ENCODE measurements at regions not wholly inside any gene's neighbourhood (a gene's known extent, or its start where the extent isn't known, plus 50 kb on each side); places are given as distances from the start of the nearest gene placed in this dataset.

- TF ChIP-seq ZNF114 (CRISPR knock-in tag; IDR thresholded peaks at IDR 0.05): no peak
- TF ChIP-seq CREB1 (CRISPR knock-in tag; IDR thresholded peaks at IDR 0.05; ENCODE audit: low read depth): no peak
- TF ChIP-seq JUNB (IDR thresholded peaks at IDR 0.05; ENCODE audit: unreplicated experiment): no peak
- no peak for TF ChIP-seq EZH2 (IDR thresholded peaks at IDR 0.05; ENCODE audit: low read depth, unreplicated experiment)
- TF ChIP-seq EZH2phosphoT487 (IDR thresholded peaks at IDR 0.05; ENCODE audit: unreplicated experiment): no peak
- no peak for TF ChIP-seq ETS1 (IDR thresholded peaks at IDR 0.05)
- Histone ChIP-seq H3K27ac (ENCODE audit: low read depth) (no peak overlapping the region), H4K20me1 (replicated peaks; ENCODE audit: insufficient read depth) (no peaks in the 10 kb centered on the region), H3K4me1 (ENCODE audit: insufficient read depth) (no peaks in the 10 kb centered on the region; the same call in 1 of the 2 replicates), H2AFZ (no peak overlapping the region), H3F3A (replicated peaks; ENCODE audit: low read depth) (no peaks in the 10 kb centered on the region), H3K27me3 (ENCODE audit: insufficient read depth) (no peaks in the 10 kb centered on the region), H3K79me2 (replicated peaks; ENCODE audit: insufficient read depth) (no peaks in the 10 kb centered on the region), H3K9me2 (ENCODE audit: insufficient read depth) (peaks cover 5% of the 10 kb centered on the region; the same call in 1 of the 2 replicates), H3K36me3 (ENCODE audit: insufficient read depth) (no peaks in the 10 kb centered on the region), H3K4me2 (no peak overlapping the region), H3K4me3 (no peak overlapping the region)
- no peaks in the 10 kb centered on the region for H3K27me3 Mint-ChIP-seq (ENCODE audit: insufficient read depth, low read depth, poor library complexity)
- ATAC-seq (no peak), DNase-seq (ENCODE audit: low spot score) (no peak)
- H3K4me1 Mint-ChIP-seq: peaks cover 18% of the 10 kb centered on the region; the same call in 2 of the 3 replicates
- no peaks in the 10 kb centered on the region for H3K9me3 Mint-ChIP-seq
- no peaks in the 10 kb centered on the region for H3K36me3 Mint-ChIP-seq (ENCODE audit: low read depth)
- H3K27ac Mint-ChIP-seq: no peak overlapping the region
- no peak overlapping the region for H3K4me3 Mint-ChIP-seq
Measured at GRCh38 chr17:27981978-27982377, 60.5 kb upstream of the NLK start.

GRCh38 chr17:27982688-27983087, 59.8 kb upstream of the NLK start:
- TF ChIP-seq ZNF114 (CRISPR knock-in tag; IDR thresholded peaks at IDR 0.05) (no peak), CREB1 (CRISPR knock-in tag; IDR thresholded peaks at IDR 0.05; ENCODE audit: low read depth) (no peak), ETS1 (IDR thresholded peaks at IDR 0.05) (no peak), STAT1 (IDR thresholded peaks at IDR 0.05; ENCODE audit: unreplicated experiment) (no peak), POLR2AphosphoS5 (IDR thresholded peaks at IDR 0.05; ENCODE audit: low read depth) (no peak), NANOG (IDR thresholded peaks at IDR 0.05; ENCODE audit: borderline replicate concordance) (no peak)
- H3K4me3 ChIP-seq: no peak overlapping the region
- no peaks in the 10 kb centered on the region for H3K27me3 ChIP-seq (ENCODE audit: insufficient read depth)
- H3K36me3 ChIP-seq (ENCODE audit: insufficient read depth): no peaks in the 10 kb centered on the region
- Mint-ChIP-seq H3K27ac (no peak overlapping the region), H3K36me3 (ENCODE audit: low read depth) (no peaks in the 10 kb centered on the region), H3K4me1 (peaks cover 18% of the 10 kb centered on the region; the same call in 2 of the 3 replicates), H3K4me3 (no peak overlapping the region), H3K9me3 (no peaks in the 10 kb centered on the region), H3K27me3 (ENCODE audit: insufficient read depth, low read depth, poor library complexity) (no peaks in the 10 kb centered on the region)
- no peaks in the 10 kb centered on the region for H4K20me1 ChIP-seq (replicated peaks; ENCODE audit: insufficient read depth)
- ATAC-seq (no peak), DNase-seq (ENCODE audit: low spot score) (no peak)
- no peak overlapping the region for H3K27ac ChIP-seq (ENCODE audit: low read depth)
- no peaks in the 10 kb centered on the region for H3F3A ChIP-seq (replicated peaks; ENCODE audit: low read depth)
- H3K9me2 ChIP-seq (ENCODE audit: insufficient read depth): peaks cover 5% of the 10 kb centered on the region; the same call in 1 of the 2 replicates
- H3K79me2 ChIP-seq (replicated peaks; ENCODE audit: insufficient read depth): no peaks in the 10 kb centered on the region
- no peak overlapping the region for H3K4me2 ChIP-seq
- no peaks in the 10 kb centered on the region; the same call in 1 of the 2 replicates for H3K4me1 ChIP-seq (ENCODE audit: insufficient read depth)
- H2AFZ ChIP-seq: no peak overlapping the region
